ENCODE measurements at regions not wholly inside any gene's neighbourhood (a gene's known extent, or its start where the extent isn't known, plus 50 kb on each side); places are given as distances from the start of the nearest gene placed in this dataset.

- TF ChIP-seq CTCF (conservative IDR thresholded peaks at IDR 0.05) (no peak), EZH2 (IDR thresholded peaks at IDR 0.05; ENCODE audit: low read depth) (no peak)
Observed at GRCh38 chr5:118506217-118506852, 482.0 kb downstream of the DTWD2 start.
